ENCODE measurements at regions not wholly inside any gene's neighbourhood (a gene's known extent, or its start where the extent isn't known, plus 50 kb on each side); places are given as distances from the start of the nearest gene placed in this dataset.

DNA sequence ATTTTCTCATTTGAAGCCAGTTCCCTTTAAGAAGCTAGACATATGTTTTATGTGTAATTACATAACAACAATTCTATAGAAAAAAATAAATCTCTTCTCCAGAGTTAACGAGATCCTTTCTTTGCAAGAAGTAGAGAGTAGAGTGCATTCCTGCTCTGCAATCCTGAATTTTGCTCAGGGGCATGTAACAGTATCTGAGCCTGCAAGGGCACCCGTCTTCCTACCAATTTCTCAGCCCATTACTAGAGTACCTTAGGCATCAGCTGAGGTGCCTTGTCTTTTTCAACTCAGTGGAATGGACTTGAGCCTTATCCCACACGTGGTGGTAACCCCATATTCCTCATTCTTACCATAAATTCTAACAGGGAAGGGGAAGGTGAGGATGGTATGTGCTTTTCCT, 205.9 kb downstream of the IKZF2 start:
- DNase-seq = peak; percentile 35

DNA sequence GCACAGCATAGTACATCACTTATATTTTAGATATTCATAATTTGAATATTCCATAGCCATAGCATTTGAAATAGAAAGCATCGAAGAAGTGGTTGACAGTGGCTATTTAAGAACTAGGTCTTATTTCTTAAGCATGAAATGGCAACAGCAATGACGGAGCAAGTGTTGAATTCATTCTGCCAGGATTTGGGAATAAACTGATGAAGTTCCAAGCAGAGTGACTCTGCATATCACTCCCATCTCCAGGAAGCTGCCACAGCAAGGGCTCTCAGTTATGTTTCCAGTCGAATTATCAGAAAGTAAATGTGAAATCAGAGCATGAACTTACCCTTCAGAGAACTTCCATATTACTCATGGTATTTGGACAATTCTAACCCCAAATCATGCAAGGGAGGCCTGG, 208.1 kb downstream of the IKZF2 start:
- DNase-seq = no peak

DNA sequence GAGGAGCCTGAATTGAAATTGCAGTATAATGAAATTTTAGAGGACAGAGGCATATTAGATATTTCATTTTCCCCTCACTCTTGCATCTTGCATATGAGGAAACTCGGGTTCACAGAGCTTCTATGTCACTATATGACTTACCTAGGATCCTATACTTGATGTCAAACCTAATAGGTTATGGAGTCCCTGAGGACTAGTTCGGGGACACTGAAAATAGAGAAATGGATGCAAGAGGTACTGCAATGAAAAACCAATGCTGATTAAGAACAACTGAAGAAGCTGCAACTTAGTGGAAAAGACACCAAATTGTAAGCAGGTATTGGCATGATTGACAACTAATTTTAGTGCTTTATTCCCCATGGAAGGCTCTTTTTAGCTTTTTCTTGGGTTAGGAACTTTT, 210.1 kb downstream of the IKZF2 start:
- peak; percentile 39 for DNase-seq

DNA sequence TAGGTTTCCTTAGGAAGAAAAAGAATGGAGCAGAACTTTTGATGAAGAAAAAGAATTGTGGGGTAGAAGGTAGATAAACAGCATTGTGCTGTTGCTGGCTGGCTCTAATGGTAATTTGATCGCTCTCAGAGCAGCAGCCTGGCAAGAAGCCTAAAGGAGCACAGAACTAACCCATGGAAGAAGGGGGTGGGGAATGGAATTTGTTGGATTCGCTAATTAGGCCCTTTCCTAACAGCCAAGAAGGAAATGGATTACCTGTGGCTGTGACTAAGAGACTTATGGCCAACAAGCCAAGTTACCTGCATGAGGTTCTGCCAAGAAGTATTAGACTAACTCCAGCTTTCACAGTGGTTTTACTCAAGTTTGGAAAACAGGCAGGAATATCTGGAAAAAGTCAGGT, 210.6 kb downstream of the IKZF2 start:
- DNase-seq = peak; percentile 96

- peak; percentile 63 for DNase-seq
Measured at GRCh38 chr2:212939777-212940531, 211.5 kb downstream of the IKZF2 start.

DNA sequence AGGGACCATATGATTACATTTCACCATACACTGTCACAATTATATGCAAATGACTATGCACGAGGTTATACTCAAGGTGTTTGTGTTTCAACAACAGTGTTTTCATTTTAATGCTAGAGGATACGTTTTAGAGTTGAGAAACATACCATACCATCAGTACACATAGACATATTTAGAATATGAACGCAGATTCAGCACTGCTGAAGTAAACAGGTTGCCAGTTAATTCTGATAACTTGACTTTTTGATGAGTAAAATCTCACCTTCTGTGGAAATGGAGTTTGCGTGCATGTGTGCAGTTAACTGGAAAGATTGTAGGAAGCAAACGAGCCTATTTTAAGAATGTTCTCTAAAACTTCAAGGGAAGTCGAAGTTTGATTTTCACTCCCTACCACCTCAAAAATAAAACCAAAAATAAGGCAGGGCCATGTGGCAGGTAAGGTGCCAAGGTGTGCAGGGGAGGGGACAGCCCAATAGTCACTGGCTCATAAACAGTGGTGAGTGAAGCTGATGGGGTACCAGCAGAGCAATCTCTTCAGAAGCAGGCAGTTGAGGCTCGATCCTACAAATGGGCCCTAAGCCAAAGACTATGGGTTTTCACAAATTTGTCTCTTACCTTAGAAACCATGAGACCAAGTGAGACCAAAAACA, 213.1 kb downstream of the IKZF2 start:
- no peak for DNase-seq

- peak; percentile 98 for DNase-seq
Measured at GRCh38 chr2:212936572-212936971, 214.8 kb downstream of the IKZF2 start.

DNA sequence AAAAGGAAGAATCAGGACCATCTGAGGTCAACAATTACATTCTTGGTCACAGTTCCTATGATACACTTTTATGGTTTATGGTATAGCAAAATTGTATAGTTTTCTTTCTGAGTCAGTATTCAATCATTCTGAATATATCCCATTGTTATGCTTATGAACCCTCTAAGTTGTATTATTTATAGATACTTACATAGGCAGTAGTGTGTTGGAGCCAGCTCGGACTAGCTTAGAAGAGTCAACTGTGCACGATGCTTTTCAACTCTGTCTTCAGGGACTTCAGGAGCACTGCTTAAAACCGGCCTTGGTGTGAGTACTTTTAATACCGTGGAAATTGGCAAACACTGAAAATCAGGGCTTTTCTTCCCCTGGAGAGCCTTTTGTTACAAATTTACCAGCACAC, 215.7 kb downstream of the IKZF2 start:
- no peak for DNase-seq

GRCh38 chr2:212931271-212931670, 220.1 kb downstream of the IKZF2 start:
- DNase-seq = no peak

DNA sequence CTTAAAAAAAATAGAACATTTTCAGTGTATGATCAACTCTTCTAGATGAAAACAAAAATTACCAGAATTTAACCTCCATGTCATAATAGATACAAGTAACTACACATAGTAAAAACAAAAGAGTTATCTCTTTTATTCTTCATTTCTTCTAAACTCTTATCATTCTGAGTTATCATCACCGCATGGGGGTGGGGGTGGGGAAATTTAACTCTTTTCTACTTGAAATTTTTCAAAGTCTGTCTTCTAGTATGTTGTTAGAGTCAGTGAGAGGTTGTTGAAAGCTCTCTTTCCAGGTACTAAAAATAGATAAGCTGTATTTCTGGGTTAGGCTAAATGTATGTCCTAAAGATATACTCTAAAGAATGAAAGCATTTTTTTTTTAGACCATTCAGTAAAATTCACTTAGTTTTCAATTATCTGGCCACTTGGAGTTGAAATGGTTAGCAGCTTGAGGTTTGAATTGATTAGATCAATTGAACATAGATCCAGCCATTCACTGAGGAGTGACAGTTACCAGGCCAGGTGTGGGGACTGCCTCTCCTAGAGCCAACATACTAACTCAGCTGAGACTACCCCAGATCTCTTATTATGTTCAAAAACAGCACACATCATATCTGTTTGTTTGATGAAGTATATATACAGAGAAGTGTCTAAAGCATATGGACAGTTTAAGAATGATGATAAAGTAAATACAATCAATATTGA, 220.7 kb downstream of the IKZF2 start:
- DNase-seq = no peak

- no peak for DNase-seq
Measured at GRCh38 chr2:212929971-212930370, 221.4 kb downstream of the IKZF2 start.

- DNase-seq = no peak
Measured at GRCh38 chr2:212929116-212929515, 222.3 kb downstream of the IKZF2 start.

- no peak for DNase-seq
Measured at GRCh38 chr2:212928681-212929080, 222.7 kb downstream of the IKZF2 start.

DNA sequence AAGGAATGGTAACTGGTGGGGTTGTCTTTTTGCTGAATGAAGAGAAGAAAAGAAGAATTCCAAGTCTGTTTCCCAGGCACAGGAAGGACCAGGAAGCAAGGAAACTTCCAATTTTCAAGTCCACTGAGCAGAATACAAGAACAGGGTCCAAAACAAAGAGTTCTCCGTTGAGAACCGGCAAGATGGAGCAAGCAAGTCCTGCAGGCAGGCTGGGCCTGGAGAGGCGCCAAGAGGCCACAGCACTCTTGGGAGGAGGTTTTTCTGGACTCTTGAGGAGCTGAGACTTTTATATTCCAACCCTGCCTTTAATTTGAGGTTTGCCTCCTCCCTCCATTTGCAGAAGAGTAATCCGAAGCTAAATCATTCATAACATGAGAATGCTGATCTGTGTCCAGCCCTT, 224.5 kb downstream of the IKZF2 start:
- DNase-seq = no peak

DNA sequence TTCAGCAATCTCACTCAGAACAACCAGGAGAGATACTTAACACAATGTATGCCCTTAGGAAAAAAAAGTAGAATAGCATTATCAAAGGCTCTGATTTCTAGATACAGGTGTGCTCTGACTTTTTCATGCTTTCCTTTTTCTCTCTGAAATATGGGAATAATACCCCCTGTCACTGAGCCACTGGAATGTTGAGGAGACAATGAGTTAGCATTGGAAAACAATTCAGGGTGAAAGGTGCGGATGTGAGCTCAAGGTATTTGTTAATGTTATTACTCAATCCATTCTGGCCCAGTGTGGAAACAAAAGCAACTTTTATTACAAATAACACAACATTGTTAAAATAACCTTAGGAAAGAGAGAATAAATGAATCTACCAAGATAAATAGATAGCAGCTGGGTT, 228.0 kb downstream of the IKZF2 start:
- no peak for DNase-seq

GRCh38 chr2:212922701-212923100, 228.7 kb downstream of the IKZF2 start:
- DNase-seq = no peak

DNA sequence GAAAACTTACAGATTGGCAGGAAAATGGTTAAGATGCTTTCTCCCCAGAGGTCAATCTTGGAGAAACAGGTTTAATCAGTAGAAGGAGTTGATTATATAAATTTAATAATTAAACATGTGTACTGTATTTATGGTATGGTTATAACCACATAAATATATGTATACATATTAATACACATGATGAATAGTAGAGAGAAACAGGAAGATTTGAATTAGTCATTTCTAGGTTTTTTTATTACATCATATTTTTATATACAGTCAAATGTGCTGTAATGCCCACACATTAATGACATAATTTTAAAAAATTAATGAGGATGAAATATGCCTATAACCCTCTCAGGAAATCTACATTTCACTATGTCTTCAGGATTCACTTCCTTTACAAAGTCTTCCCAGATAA, 229.7 kb downstream of the IKZF2 start:
- no peak for DNase-seq

- DNase-seq = no peak
Measured at GRCh38 chr2:212921061-212921460, 230.4 kb downstream of the IKZF2 start.

GRCh38 chr2:212919238-212919637, 232.2 kb downstream of the IKZF2 start:
- DNase-seq = peak; percentile 25

DNA sequence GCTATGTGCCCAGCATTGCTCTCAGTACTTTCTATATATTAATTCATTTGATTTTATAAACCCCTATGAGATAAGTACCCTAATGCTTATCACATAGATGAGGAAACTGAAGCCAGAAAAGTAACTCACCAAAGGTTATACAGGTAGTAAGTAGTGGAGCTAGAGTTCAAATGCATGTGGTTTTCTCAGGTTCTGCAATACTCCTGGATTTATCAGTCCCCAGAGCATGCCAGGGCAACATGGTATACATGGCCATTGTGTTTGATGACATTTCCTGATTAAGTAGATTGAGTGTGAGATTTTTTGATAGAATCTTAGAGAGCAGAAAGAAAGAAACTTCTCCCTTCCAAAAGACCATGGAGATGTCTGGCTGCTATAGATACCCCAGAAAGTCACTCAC, 233.1 kb downstream of the IKZF2 start:
- DNase-seq = no peak

GRCh38 chr2:212915121-212915782, 236.2 kb downstream of the IKZF2 start:
- DNase-seq = no peak

DNA sequence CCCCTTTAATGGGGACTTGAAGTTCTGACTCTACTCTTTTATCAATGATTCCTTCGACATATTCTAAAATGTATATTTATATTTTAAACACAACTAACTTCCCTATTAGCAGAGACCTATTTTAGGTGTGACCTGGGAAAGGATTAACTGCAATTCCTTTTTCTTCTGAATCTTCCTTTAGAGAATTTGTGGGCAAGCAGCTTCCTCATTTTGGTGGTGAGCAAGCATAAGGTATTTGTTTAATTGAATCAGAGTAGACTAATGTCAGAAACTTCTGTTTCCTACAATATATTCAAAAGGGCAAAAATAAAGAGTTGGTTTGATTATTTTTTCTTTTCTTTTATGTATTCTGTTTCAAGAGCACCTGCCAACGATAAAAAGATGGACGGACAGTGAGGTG, 237.0 kb downstream of the IKZF2 start:
- DNase-seq = no peak

GRCh38 chr2:212913640-212914306, 237.6 kb downstream of the IKZF2 start:
- no peak for DNase-seq
